ENCODE measurements at regions not wholly inside any gene's neighbourhood (a gene's known extent, or its start where the extent isn't known, plus 50 kb on each side); places are given as distances from the start of the nearest gene placed in this dataset.

DNA sequence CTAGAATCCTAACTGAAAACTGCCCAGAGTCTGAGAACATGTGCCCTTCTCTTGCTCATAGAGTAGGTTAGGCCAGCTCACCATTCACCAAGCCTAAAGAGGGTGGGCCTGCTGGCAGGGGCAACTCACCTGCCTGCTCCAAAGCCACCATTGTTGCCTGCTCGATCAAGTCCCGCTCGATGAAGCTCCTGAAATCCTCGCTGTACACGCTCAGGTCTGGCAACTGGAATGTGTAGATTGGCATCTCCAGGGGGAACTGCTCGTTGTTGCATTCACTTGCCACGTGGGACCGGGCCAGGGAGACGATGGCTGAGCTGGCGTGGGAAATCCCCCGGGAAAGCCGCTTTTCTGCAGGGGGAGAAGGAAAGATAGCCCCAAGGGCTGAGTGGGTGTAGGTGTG is 232.2 kb downstream of the KLF13 start:
- TF ChIP-seq, protein P1, sequence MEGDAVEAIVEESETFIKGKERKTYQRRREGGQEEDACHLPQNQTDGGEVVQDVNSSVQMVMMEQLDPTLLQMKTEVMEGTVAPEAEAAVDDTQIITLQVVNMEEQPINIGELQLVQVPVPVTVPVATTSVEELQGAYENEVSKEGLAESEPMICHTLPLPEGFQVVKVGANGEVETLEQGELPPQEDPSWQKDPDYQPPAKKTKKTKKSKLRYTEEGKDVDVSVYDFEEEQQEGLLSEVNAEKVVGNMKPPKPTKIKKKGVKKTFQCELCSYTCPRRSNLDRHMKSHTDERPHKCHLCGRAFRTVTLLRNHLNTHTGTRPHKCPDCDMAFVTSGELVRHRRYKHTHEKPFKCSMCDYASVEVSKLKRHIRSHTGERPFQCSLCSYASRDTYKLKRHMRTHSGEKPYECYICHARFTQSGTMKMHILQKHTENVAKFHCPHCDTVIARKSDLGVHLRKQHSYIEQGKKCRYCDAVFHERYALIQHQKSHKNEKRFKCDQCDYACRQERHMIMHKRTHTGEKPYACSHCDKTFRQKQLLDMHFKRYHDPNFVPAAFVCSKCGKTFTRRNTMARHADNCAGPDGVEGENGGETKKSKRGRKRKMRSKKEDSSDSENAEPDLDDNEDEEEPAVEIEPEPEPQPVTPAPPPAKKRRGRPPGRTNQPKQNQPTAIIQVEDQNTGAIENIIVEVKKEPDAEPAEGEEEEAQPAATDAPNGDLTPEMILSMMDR (IDR thresholded peaks at IDR 0.05), result no peak
- no peak for TF ChIP-seq EZH2 (IDR thresholded peaks at IDR 0.05; ENCODE audit: borderline replicate concordance, insufficient read depth, low read depth, low read length, poor library complexity, severe bottlenecking)

Measured in B cell (primary cell).